Duodenal mucosa (tissue), 2 donors: ENCODE measurements at regions not wholly inside any gene's neighbourhood (a gene's known extent, or its start where the extent isn't known, plus 50 kb on each side); places are given as distances from the start of the nearest gene placed in this dataset.
"Not testable (repeated sequence)": the region's sequence is repeated elsewhere in the genome, so short reads cannot be mapped to it uniquely, and the experiment has no call there.

Source experiments
- H3K27ac ChIP-seq: one replicate; pipeline ENCODE4 v1.7.0; 2013; ENCODE audit warnings: low read depth, low read length
- H3K27me3 ChIP-seq, 2 donors: one replicate each; pipeline ENCODE4 v1.7.0; 2013; ENCODE audit warnings: low read length in 2 of 2, control low read depth in 1 of 2; ENCODE audit not compliant: insufficient read depth in 2 of 2, control insufficient read depth in 1 of 2
- H3K36me3 ChIP-seq, 2 donors: one replicate each; pipeline ENCODE4 v1.7.0; 2013; ENCODE audit warnings: low read length in 2 of 2, control low read depth in 1 of 2; ENCODE audit not compliant: insufficient read depth in 2 of 2, control insufficient read depth in 1 of 2
- H3K4me1 ChIP-seq, 2 donors: one replicate each; pipeline ENCODE4 v1.7.0; 2013; ENCODE audit warnings: low read length in 2 of 2, control low read depth in 1 of 2; ENCODE audit not compliant: insufficient read depth in 2 of 2, control insufficient read depth in 1 of 2
- H3K4me3 ChIP-seq, 2 donors: one replicate each; pipeline ENCODE4 v1.7.0; 2013; ENCODE audit warnings: low read length in 2 of 2, low read depth in 1 of 2
- H3K9ac ChIP-seq, 2 donors: one replicate each; pipeline ENCODE4 v1.7.0; 2013; ENCODE audit warnings: low read length in 2 of 2, low read depth in 1 of 2
- H3K9me3 ChIP-seq, 2 donors: one replicate each; pipeline ENCODE4 v1.7.0; 2013; ENCODE audit warnings: low read length in 2 of 2, control low read depth in 1 of 2; ENCODE audit not compliant: control insufficient read depth in 1 of 2

DNA sequence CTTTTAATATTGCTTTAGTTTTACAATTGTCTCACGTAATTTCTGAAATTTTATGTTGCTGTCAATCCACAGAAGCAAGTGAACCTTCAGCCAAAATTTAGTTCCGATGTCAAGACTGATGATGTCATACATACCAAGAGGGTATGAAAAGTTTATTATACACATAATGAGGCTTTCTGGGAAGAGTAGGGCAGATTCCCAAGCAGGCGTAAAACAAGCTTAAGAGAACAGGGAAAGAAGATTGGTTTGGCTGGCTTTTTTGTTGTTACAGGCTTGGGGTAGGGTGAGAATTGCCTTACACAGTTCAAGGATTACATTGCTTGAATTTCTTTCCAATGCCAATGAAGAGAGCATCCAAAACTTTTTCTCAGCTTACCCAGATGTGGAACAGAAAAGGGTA is 1962.9 kb upstream of the CDH6 start:
- H3K36me3 ChIP-seq, result no peaks in the 10 kb centered on the region
- H3K9ac ChIP-seq, result no peak overlapping the region
- no peaks in the 10 kb centered on the region for H3K27me3 ChIP-seq
- no peak overlapping the region for H3K27ac ChIP-seq
- peaks cover 0 to 2% of the 10 kb centered on the region in 2 donors for H3K9me3 ChIP-seq
- H3K4me1 ChIP-seq, result no peaks in the 10 kb centered on the region
- no peak overlapping the region for H3K4me3 ChIP-seq

DNA sequence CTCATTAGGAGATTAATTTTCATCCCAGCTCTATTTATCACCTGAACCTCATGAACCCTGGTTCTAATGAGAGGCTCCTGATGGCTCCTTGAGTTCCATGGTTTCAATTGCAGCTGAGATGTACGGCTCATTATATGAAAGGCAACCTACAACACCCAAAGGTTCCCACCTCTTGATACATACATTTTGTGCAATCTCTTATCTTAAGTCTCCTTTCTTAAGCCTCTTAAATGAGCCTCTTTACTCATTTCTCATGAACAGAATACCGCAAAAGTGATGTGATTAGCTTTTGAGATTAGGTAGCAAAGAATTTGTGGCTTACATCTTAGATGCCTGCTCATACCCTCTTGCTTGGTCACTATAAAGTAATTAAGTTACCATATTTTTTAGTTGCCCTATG is 1964.0 kb upstream of the CDH6 start:
- peaks cover 0 to 2% of the 10 kb centered on the region in 2 donors for H3K9me3 ChIP-seq
- no peak overlapping the region for H3K4me3 ChIP-seq
- no peaks in the 10 kb centered on the region for H3K36me3 ChIP-seq
- H3K4me1 ChIP-seq, result no peaks in the 10 kb centered on the region
- no peak overlapping the region for H3K9ac ChIP-seq
- H3K27ac ChIP-seq, result no peak overlapping the region
- no peaks in the 10 kb centered on the region for H3K27me3 ChIP-seq

DNA sequence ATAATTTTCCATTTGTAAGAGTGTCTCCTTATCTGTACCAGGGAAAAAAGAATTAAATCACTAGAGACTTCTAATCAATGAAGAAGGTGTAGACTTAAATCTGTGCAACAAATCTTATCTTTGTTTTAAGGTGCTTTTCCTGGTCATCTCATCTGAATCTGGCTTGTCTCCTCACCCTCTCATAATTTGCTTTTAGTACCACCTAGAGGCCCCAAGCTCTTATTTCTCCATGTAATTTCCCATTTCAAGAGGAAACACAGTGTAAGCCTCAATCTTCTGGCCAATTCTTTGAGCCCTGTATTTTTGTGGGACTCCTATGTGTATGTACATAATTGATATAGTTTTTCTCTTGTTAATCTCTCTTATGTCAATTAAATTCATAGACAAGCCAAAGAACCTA is 1975.3 kb upstream of the CDH6 start:
- Histone ChIP-seq H3K27me3 (no peaks in the 10 kb centered on the region), H3K27ac (no peak overlapping the region), H3K4me1 (no peaks in the 10 kb centered on the region), H3K36me3 (no peaks in the 10 kb centered on the region), H3K9ac (no peak overlapping the region), H3K9me3 (peaks cover 5 to 13% of the 10 kb centered on the region in 2 donors), H3K4me3 (no peak overlapping the region)

DNA sequence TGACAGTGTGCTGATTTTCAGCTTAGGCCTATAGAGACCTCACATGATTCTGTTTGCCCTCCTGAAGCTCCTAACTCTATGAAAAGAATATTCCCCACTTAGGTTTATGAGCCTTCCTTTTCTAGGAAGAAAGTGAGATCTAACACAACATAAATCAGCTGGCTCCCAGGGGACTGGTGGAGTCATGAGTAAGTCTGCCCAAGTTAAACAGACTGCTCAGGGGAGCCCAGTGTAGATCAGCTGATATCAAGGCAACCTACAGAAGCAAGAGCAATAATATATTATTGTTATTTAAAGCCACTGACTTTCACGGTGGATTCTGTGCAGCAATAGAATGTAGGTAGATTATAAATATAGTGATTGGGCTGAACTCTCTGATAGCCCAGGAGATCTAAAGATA is 1978.6 kb upstream of the CDH6 start:
- Histone ChIP-seq H3K9ac (no peak overlapping the region), H3K27ac (no peak overlapping the region), H3K36me3 (no peaks in the 10 kb centered on the region), H3K27me3 (no peaks in the 10 kb centered on the region), H3K9me3 (peaks cover 7 to 9% of the 10 kb centered on the region in 2 donors), H3K4me3 (no peak overlapping the region), H3K4me1 (no peaks in the 10 kb centered on the region)

DNA sequence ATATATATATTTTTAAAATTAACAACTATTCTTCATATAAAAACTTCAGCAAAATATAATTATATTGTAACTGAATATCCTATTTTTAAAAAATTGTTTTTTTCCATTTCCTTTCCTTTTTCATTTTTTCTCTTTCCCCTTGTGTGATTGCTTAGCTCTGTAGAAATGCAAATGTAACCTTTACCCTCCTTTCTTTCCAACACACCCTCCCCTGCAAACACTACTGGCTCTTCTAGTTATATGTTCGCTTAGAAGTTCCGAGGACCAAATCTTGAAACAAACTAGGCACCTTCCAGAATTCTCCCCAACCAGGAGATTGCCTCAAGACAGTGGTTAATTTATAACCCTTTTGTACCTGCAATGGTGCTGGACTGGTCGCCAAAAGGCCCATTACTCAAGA is 1980.0 kb upstream of the CDH6 start:
- no peak overlapping the region for H3K9ac ChIP-seq
- H3K36me3 ChIP-seq, result no peaks in the 10 kb centered on the region
- no peaks in the 10 kb centered on the region for H3K27me3 ChIP-seq
- no peak overlapping the region for H3K27ac ChIP-seq
- no peak overlapping the region for H3K4me3 ChIP-seq
- no peaks in the 10 kb centered on the region for H3K4me1 ChIP-seq
- H3K9me3 ChIP-seq, result peaks cover 5 to 7% of the 10 kb centered on the region in 2 donors

DNA sequence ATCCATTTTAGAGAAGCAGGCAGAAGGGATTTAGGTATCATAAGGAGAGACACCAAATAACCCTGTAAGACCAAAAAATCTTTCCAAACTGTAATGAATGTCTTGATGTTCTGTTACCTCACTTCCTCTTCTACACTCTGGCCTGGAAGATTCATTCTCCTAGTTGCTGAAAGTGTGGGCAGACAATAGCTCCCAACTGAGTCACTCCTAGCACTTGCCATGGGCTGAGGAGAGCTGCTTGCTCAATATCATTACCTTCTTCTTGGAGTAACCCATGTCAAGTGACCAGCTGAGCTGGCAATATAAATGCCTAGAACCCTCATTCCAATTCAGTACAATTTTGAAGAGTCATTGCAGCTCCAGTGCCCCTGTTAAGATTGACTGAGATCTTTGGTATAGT is 1985.5 kb upstream of the CDH6 start:
- H3K4me1 ChIP-seq, result no peaks in the 10 kb centered on the region
- H3K9ac ChIP-seq, result no peak overlapping the region
- no peaks in the 10 kb centered on the region for H3K36me3 ChIP-seq
- no peak overlapping the region for H3K4me3 ChIP-seq
- peaks cover 0 to 8% of the 10 kb centered on the region in 2 donors for H3K9me3 ChIP-seq
- H3K27ac ChIP-seq, result no peak overlapping the region
- H3K27me3 ChIP-seq, result no peaks in the 10 kb centered on the region

DNA sequence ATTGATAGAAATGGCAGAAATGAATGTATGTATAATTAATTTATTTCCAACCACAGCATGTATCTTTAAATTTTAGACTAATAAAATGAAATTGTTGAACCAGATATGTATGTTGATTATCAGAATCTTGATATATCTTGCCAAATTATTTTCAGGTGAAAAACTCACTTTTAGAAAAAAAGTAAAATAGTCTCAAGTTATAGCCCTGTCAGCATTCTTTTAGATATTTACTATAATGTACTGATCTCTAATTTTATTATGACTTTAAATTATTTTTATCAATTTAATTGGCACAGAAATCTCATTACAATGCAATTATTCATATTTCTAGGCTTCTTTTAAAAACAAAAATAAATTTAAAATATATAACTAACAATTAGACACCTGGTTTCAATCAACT is 1990.4 kb upstream of the CDH6 start:
- Histone ChIP-seq H3K9ac (no peak overlapping the region), H3K27me3 (no peaks in the 10 kb centered on the region), H3K27ac (no peak overlapping the region), H3K4me1 (no peaks in the 10 kb centered on the region), H3K9me3 (peaks cover 0 to 6% of the 10 kb centered on the region in 2 donors), H3K36me3 (no peaks in the 10 kb centered on the region), H3K4me3 (no peak overlapping the region)

DNA sequence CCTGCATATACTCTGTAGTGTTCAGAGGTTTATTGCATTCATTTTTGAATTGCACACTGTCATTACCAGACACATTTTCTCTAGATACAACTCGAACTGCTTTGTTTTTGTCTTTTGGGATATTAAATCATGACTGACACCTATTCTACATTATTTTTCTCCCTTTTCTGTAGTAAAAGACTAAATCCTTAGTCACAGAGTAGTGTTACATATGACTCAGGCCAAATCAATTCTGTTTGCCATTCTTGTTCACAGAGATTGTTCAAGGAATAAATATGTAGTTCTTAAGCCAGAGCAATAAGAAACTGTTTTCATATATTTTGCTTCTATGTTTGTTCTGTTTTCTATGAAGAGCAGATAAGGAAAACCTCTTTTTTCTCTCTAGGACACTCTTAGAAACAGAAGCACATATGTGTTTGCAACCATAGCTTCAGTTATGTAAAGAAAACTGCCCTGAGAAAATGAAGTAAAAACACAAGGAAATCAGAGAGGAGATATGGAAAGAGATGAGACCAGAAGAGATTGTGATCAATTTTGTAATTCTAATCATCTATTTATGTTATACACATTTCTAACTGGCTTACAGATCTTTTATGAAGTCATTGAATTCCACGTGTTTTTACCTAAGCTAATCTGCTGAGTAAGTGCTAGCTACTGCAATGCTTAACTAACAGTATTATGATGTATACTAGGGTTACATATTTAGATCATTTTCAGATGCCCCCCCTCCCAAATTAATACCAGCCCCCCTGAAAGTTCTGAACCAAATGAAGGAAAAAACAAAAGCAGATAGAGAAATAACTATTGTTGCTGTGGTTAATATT is 1995.6 kb upstream of the CDH6 start:
- Histone ChIP-seq H3K36me3 (no peaks in the 10 kb centered on the region), H3K27ac (no peak overlapping the region), H3K4me3 (no peak overlapping the region), H3K9me3 (peaks cover 0 to 3% of the 10 kb centered on the region in 2 donors), H3K27me3 (no peaks in the 10 kb centered on the region), H3K4me1 (no peaks in the 10 kb centered on the region), H3K9ac (no peak overlapping the region)

DNA sequence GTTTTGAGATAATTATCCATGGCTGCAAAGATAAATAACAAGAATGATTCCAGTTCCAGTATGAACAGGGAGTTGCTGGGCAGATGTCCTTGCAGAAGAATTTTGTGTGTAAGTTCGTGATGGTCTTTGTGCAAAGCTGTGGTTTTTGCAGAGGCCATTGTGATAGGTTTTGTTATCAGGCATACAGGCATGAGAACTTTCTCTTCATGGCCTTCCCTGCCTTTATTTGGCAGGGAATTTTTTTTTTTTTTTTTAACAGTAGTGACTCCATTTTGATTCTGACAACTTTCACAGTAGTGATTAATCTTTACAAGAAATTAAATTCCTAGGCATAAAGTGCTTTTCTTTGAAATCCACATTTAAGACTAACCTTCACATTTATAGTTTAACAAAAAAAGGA is 1999.5 kb upstream of the CDH6 start:
- Histone ChIP-seq H3K4me3 (no peak overlapping the region), H3K27me3 (no peaks in the 10 kb centered on the region), H3K9ac (no peak overlapping the region), H3K9me3 (peaks cover 0 to 3% of the 10 kb centered on the region in 2 donors), H3K36me3 (no peaks in the 10 kb centered on the region), H3K27ac (no peak overlapping the region), H3K4me1 (no peaks in the 10 kb centered on the region)

DNA sequence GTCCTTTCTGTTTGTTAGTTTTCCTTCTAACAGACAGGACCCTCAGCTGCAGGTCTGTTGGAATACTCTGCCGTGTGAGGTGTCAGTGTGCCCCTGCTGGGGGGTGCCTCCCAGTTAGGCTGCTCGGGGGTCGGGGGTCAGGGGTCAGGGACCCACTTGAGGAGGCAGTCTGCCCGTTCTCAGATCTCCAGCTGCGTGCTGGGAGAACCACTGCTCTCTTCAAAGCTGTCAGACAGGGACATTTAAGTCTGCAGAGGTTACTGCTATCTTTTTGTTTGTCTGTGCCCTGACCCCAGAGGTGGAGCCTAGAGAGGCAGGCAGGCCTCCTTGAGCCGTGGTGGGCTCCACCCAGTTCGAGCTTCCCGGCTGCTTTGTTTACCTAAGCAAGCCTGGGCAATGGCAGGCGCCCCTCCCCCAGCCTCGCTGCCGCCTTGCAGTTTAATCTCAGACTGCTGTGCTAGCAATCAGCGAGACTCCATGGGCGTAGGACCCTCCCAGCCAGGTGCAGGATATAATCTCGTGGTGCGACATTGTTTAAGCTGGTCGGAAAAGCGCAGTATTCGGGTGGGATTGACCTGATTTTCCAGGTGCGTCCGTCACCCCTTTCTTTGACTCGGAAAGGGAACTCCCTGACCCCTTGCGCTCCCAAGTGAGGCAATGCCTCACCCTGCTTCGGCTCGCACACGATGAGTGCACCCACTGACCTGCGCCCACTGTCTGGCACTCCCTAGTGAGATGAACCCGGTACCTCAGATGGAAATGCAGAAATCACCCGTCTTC is 2002.0 kb upstream of the CDH6 start:
- not testable (repeated sequence) for H3K4me3 ChIP-seq, H3K4me1 ChIP-seq, H3K27me3 ChIP-seq, H3K9ac ChIP-seq, H3K27ac ChIP-seq, H3K36me3 ChIP-seq, H3K9me3 ChIP-seq
